ENCODE measurements at regions not wholly inside any gene's neighbourhood (a gene's known extent, or its start where the extent isn't known, plus 50 kb on each side); places are given as distances from the start of the nearest gene placed in this dataset.

- Histone ChIP-seq H3K36me3 (replicated peaks in 1 of 2; ENCODE audit: insufficient read depth in 1 of 2, low read depth in 2 of 2) (no peaks in the 10 kb centered on the region), H3K9me3 (no peaks in the 10 kb centered on the region), H3K4me1 (no peaks in the 10 kb centered on the region), H3K4me3 (no peak overlapping the region), H3K27ac (no peak overlapping the region), H3K27me3 (no peaks in the 10 kb centered on the region)
- intact Hi-C loops (cut with DNase I) = no loop called here
- WGBS, 2 donors = 95 to 98% methylated on average over 13 to 14 of the region's 14 CpGs
- no peak for DNase-seq
- no peak for TF ChIP-seq CTCF (IDR thresholded peaks at IDR 0.05)
- TF ChIP-seq POLR2A (IDR thresholded peaks at IDR 0.05) = no peak
- ATAC-seq = no peak
Observed at GRCh38 chr2:236960531-236960930, 125.2 kb upstream of the COPS8 start.

- TF ChIP-seq POLR2A (IDR thresholded peaks at IDR 0.05) = no peak
- TF ChIP-seq CTCF (IDR thresholded peaks at IDR 0.05) = no peak
- Histone ChIP-seq H3K27me3 (no peaks in the 10 kb centered on the region), H3K4me1 (peaks cover 6% of the 10 kb centered on the region), H3K36me3 (replicated peaks in 1 of 2; ENCODE audit: insufficient read depth in 1 of 2, low read depth in 2 of 2) (no peaks in the 10 kb centered on the region), H3K4me3 (no peak overlapping the region), H3K9me3 (no peaks in the 10 kb centered on the region), H3K27ac (no peak overlapping the region)
- DNase-seq (no peak), ATAC-seq (no peak)
- WGBS, 2 donors = 91 to 93% methylated on average over 4 of the region's 4 CpGs
- intact Hi-C loops (cut with DNase I) = no loop called here
Observed at GRCh38 chr2:236962816-236963215, 122.9 kb upstream of the COPS8 start.

GRCh38 chr2:236963631-236964182 is 122.0 kb upstream of the COPS8 start:
- Histone ChIP-seq H3K36me3 (replicated peaks in 1 of 2; ENCODE audit: insufficient read depth in 1 of 2, low read depth in 2 of 2) (no peaks in the 10 kb centered on the region), H3K27ac (no peak overlapping the region), H3K9me3 (no peaks in the 10 kb centered on the region), H3K4me3 (no peak overlapping the region), H3K27me3 (no peaks in the 10 kb centered on the region), H3K4me1 (peaks cover 6% of the 10 kb centered on the region)
- intact Hi-C loops (cut with DNase I) = no loop called here
- ATAC-seq (no peak), DNase-seq (no peak)
- no peak for TF ChIP-seq POLR2A (IDR thresholded peaks at IDR 0.05)
- TF ChIP-seq CTCF (IDR thresholded peaks at IDR 0.05) = no peak
- 81 to 82% methylated on average over 6 to 7 of the region's 7 CpGs for WGBS, 2 donors

- H3K36me3 ChIP-seq (replicated peaks in 1 of 2; ENCODE audit: insufficient read depth in 1 of 2, low read depth in 2 of 2) = no peaks in the 10 kb centered on the region
- H3K9me3 ChIP-seq = no peaks in the 10 kb centered on the region
- no peak for TF ChIP-seq POLR2A (IDR thresholded peaks at IDR 0.05)
- TF ChIP-seq CTCF (IDR thresholded peaks at IDR 0.05) = no peak
- peaks cover 6% of the 10 kb centered on the region for H3K4me1 ChIP-seq
- no peak for ATAC-seq
- no peaks in the 10 kb centered on the region for H3K27me3 ChIP-seq
- H3K27ac ChIP-seq = no peak overlapping the region
- H3K4me3 ChIP-seq = no peak overlapping the region
- no peak for DNase-seq
- intact Hi-C loops (cut with DNase I) = no loop called here
- WGBS, 2 donors = 91 to 92% methylated on average over 5 of the region's 5 CpGs
Observed at GRCh38 chr2:236964291-236964690, 121.4 kb upstream of the COPS8 start.

Measured in body of pancreas (tissue), 4 donors.